ENCODE measurements at regions not wholly inside any gene's neighbourhood (a gene's known extent, or its start where the extent isn't known, plus 50 kb on each side); places are given as distances from the start of the nearest gene placed in this dataset.

DNA sequence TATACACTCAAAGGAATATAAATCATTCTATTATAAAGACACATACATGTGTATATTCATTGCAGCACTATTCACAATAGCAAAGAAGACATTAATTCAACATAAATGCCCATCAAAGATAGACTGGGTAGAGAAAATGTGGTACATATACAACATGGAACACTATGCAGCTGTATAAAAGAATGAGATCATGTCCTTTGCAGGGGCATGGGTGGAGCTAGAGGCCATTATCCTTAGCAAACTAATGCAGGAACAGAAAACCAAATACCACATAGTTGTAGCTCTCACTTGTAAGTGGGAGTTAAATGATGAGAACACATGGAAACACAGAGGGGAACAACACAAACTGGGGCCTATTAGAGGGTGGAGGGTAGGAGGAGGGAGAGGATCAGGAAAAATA is 121.0 kb upstream of the LOC128125822 start:
- no peak for TF ChIP-seq CTCF (IDR thresholded peaks at IDR 0.05; ENCODE audit: insufficient read depth, low read length, poor library complexity, severe bottlenecking)
- Histone ChIP-seq H3K36me3 (ENCODE audit: control insufficient read depth, insufficient read depth, low read length) (no peaks in the 10 kb centered on the region), H3K4me3 (replicated peaks; ENCODE audit: low read depth, low read length) (no peak overlapping the region), H3K27me3 (replicated peaks; ENCODE audit: control insufficient read depth, insufficient read depth, low read length) (no peaks in the 10 kb centered on the region)
- DNase-seq (ENCODE audit: extremely low read depth, insufficient read length), result no peak

DNA sequence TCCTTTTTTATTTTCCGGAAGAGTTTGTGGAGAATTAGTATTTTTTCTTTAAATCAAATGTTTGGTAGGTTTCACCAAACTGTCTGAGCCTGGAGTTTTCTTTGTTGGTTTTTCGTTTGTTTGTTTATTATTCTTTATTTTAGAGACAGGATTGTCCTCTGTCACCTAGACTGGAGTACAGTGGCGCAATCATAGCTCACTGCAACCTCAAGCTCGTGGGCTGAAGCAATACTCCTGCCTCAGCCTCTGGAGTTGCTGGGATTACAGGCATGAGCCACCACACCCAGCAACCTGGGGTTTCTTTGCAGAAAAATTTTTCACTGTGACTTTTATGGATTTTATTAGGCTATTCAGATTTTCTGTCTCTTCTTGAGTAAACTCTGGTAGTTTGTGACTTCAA is 120.2 kb upstream of the LOC128125822 start:
- TF ChIP-seq CTCF (IDR thresholded peaks at IDR 0.05; ENCODE audit: insufficient read depth, low read length, poor library complexity, severe bottlenecking), result no peak
- Histone ChIP-seq H3K27me3 (replicated peaks; ENCODE audit: control insufficient read depth, insufficient read depth, low read length) (no peaks in the 10 kb centered on the region), H3K36me3 (ENCODE audit: control insufficient read depth, insufficient read depth, low read length) (no peaks in the 10 kb centered on the region), H3K4me3 (replicated peaks; ENCODE audit: low read depth, low read length) (no peak overlapping the region)
- no peak for DNase-seq (ENCODE audit: extremely low read depth, insufficient read length)

- no peak for DNase-seq (ENCODE audit: extremely low read depth, insufficient read length)
- no peak overlapping the region for H3K4me3 ChIP-seq (replicated peaks; ENCODE audit: low read depth, low read length)
- no peak for TF ChIP-seq CTCF (IDR thresholded peaks at IDR 0.05; ENCODE audit: insufficient read depth, low read length, poor library complexity, severe bottlenecking)
Observed at GRCh38 chr6:63456734-63457133, 115.5 kb upstream of the LOC128125822 start.

DNA sequence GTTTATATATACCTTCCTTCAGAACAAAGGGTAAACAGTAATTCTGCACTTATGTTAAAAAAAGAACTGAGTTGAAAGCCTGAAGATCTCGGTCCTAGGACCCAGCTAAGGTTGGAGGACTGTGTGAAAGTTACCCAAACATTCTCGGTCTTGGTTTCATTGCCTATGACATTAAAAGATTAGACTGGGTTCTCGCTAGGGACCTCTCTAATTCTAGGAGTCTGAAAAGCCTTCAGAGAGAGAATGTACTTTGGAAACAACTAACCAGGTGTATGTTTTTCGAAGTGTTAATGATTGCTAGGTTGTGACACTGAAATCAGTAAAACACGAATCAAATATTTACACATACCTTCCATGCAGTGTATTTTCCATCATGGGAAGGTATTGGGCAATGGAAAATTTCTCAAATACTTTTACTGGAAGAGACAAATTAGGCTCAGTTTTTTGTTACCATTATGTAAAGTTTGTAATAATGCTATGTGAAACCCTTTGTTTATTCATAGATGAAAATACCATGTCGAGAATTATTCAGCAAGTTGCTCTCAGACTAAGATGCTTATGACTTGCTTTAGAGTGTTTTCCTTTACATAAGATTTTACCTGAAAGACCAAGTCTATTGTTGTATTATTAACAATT is 113.7 kb upstream of the LOC128125822 start:
- no peak for TF ChIP-seq CTCF (IDR thresholded peaks at IDR 0.05; ENCODE audit: insufficient read depth, low read length, poor library complexity, severe bottlenecking)
- Histone ChIP-seq H3K36me3 (ENCODE audit: control insufficient read depth, insufficient read depth, low read length) (no peaks in the 10 kb centered on the region), H3K4me3 (replicated peaks; ENCODE audit: low read depth, low read length) (no peak overlapping the region), H3K27me3 (replicated peaks; ENCODE audit: control insufficient read depth, insufficient read depth, low read length) (no peaks in the 10 kb centered on the region)
- DNase-seq (ENCODE audit: extremely low read depth, insufficient read length), result no peak

More at GRCh38 chr6:63456734-63457133, 115.5 kb upstream of the LOC128125822 start:
- H3K27me3 ChIP-seq (replicated peaks; ENCODE audit: control insufficient read depth, insufficient read depth, low read length), result no peaks in the 10 kb centered on the region
- H3K36me3 ChIP-seq (ENCODE audit: control insufficient read depth, insufficient read depth, low read length), result no peaks in the 10 kb centered on the region

DNA sequence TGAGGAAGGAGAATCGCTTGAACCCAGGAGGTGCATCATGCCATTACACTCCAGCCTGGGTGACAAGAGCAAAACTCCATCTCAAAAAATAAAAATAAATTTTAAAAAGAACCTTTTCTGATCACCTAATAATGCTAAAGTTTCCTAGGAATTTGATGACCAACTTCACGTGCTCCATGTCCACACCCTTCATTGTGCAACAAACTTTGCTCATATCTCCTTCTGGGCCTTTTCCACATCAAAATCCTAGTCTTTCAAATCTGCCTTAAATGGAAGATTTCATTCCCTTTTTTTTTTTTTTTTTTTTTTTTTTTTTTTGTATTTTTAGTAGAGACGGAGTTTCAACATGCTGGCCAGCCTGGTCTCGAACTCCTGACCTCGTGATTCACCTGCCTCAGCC is 112.5 kb upstream of the LOC128125822 start:
- Histone ChIP-seq H3K27me3 (replicated peaks; ENCODE audit: control insufficient read depth, insufficient read depth, low read length) (no peaks in the 10 kb centered on the region), H3K4me3 (replicated peaks; ENCODE audit: low read depth, low read length) (no peak overlapping the region)
- no peak for TF ChIP-seq CTCF (IDR thresholded peaks at IDR 0.05; ENCODE audit: insufficient read depth, low read length, poor library complexity, severe bottlenecking)

DNA sequence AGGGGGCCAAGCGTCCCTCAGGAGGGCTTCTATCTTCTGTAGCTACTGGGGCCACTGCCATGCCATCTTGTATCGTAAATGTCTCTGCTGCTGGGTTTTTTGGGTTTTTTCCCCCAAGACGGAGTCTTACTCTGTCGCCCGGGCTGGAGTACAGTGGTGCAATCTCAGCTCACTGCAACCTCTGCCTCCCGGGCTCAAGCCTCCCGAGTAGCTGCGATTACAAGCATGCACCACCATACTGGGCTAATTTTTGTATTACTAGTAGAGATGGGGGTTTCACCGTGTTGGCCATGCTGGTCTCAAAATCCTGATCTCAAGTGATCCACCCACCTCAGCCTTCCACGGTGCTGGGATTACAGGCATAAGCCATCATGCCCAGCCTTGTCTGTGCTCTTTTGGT is 111.3 kb upstream of the LOC128125822 start:
- TF ChIP-seq CTCF (IDR thresholded peaks at IDR 0.05; ENCODE audit: insufficient read depth, low read length, poor library complexity, severe bottlenecking), result no peak
- no peaks in the 10 kb centered on the region for H3K36me3 ChIP-seq (ENCODE audit: control insufficient read depth, insufficient read depth, low read length)
- DNase-seq (ENCODE audit: extremely low read depth, insufficient read length), result no peak
- H3K27me3 ChIP-seq (replicated peaks; ENCODE audit: control insufficient read depth, insufficient read depth, low read length), result no peaks in the 10 kb centered on the region
- H3K4me3 ChIP-seq (replicated peaks; ENCODE audit: low read depth, low read length), result no peak overlapping the region

More for the DNA sequence above, 112.5 kb upstream of the LOC128125822 start:
- no peak for DNase-seq (ENCODE audit: extremely low read depth, insufficient read length)
- H3K36me3 ChIP-seq (ENCODE audit: control insufficient read depth, insufficient read depth, low read length), result no peaks in the 10 kb centered on the region
